ENCODE measurements at regions not wholly inside any gene's neighbourhood (a gene's known extent, or its start where the extent isn't known, plus 50 kb on each side); places are given as distances from the start of the nearest gene placed in this dataset.

GRCh38 chr7:45420843-45421495, 153.2 kb upstream of the ADCY1 start:
- TF ChIP-seq POLR2A (IDR thresholded peaks at IDR 0.05): no peak
- no peak for TF ChIP-seq CTCF (IDR thresholded peaks at IDR 0.05)
- no peak for TF ChIP-seq POLR2AphosphoS5 (IDR thresholded peaks at IDR 0.05)
